ENCODE measurements at regions not wholly inside any gene's neighbourhood (a gene's known extent, or its start where the extent isn't known, plus 50 kb on each side); places are given as distances from the start of the nearest gene placed in this dataset.

DNA sequence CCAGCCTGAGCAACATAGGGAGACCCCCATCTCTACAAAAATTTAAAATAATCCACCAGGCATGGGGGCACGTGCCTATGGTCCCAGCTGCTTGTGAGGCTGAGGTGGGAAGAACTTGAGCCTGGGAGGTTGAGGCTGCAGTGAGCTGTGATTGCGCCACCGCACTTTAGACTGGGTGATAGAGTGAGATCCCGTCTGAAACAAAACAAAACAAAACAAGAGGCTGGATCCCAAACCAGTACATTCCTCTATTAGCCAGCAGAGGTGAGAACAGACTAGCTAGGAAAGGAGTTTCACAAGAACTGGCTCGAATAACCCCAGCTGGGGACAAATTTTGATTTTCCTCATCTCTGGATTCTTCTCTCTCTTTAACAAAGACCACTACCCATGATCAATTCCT, 366.7 kb upstream of the ZFHX3 start:
- H3K36me3 ChIP-seq (ENCODE audit: control insufficient read depth, insufficient read depth, low read length) = no peaks in the 10 kb centered on the region
- H3K27me3 ChIP-seq (ENCODE audit: control insufficient read depth, insufficient read depth, low read length) = no peaks in the 10 kb centered on the region
- DNase-seq (ENCODE audit: low read depth) (no peak), FAIRE-seq (no peak)
- TF ChIP-seq, protein P1, sequence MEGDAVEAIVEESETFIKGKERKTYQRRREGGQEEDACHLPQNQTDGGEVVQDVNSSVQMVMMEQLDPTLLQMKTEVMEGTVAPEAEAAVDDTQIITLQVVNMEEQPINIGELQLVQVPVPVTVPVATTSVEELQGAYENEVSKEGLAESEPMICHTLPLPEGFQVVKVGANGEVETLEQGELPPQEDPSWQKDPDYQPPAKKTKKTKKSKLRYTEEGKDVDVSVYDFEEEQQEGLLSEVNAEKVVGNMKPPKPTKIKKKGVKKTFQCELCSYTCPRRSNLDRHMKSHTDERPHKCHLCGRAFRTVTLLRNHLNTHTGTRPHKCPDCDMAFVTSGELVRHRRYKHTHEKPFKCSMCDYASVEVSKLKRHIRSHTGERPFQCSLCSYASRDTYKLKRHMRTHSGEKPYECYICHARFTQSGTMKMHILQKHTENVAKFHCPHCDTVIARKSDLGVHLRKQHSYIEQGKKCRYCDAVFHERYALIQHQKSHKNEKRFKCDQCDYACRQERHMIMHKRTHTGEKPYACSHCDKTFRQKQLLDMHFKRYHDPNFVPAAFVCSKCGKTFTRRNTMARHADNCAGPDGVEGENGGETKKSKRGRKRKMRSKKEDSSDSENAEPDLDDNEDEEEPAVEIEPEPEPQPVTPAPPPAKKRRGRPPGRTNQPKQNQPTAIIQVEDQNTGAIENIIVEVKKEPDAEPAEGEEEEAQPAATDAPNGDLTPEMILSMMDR (IDR thresholded peaks at IDR 0.05; ENCODE audit: insufficient read depth, low read length, severe bottlenecking) = no peak
- no peak overlapping the region for H3K4me3 ChIP-seq (ENCODE audit: low read depth, low read length)

DNA sequence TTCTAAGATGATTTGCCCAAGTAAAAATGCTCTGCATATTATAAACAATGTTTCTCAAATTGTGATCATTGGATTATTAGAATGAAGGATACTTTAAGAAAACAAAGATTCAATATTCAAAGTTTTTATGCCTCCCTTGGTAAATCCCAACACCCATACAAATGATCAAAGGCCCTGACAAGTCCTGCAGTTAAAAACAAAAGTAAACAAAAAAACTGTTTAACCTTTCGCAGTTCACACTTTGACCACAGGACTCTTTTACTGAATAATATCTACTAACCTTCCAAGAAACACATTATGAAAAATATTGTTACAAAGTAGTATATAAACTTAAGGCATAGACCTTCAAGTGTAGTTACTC, 365.9 kb upstream of the ZFHX3 start:
- Histone ChIP-seq H3K4me3 (ENCODE audit: low read depth, low read length) (no peak overlapping the region), H3K36me3 (ENCODE audit: control insufficient read depth, insufficient read depth, low read length) (no peaks in the 10 kb centered on the region), H3K27me3 (ENCODE audit: control insufficient read depth, insufficient read depth, low read length) (no peaks in the 10 kb centered on the region)
- TF ChIP-seq, protein P1 (IDR thresholded peaks at IDR 0.05; ENCODE audit: insufficient read depth, low read length, severe bottlenecking) = no peak
- FAIRE-seq = no peak
- DNase-seq (ENCODE audit: low read depth) = no peak

DNA sequence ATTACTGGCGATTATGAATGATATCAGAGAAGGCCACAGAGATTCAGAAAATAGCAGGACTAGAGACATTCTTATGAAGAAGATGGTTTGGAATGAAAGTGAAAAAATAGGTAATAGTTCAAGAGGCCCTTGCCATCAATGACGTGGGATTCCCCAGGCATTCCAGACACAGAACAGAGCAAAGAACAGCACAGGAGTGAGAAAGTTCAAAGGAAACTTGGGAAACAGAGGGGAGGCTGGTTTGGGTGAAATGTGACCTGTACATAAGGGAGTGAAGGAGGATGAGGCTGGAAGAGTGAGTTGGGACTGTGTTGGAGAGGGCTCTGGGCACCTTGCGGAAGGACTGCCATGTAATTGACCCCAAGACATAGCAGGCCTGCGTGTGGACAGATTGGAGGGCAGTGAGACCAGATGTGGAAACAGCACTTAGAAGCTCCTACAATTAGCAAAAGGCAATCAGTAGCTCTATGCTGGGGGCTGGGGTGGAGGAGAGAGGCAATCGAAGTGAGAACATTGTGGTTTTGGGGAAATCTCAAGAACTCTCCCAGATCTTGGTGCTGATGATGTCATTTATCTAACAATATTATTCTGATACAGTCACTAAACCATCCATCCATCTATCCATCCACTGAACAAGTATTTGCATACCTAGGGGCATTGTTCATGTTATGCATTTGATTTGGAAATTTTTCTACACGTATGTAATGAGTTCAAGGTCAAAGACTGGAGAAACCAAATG, 365.3 kb upstream of the ZFHX3 start:
- no peaks in the 10 kb centered on the region for H3K27me3 ChIP-seq (ENCODE audit: control insufficient read depth, insufficient read depth, low read length)

DNA sequence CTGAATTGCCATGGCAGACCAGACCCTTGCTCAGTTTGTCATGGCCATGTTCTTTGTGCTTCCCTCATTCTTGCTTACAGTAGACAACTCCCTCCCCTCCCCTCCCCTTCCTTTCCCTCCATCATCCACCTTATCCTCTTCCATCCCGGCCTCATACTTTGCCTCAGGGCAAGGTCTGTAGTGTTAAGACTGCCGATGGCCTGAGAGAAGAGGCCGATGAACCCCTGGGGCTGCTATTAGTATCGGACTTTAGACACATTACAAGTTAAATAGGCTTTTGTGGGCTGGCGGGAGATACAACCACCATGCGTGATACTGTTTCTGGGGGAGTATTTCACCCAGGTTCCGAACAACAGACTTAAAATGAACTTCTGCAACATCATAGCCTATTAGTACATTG, 364.5 kb upstream of the ZFHX3 start:
- FAIRE-seq (no peak), DNase-seq (ENCODE audit: low read depth) (no peak)
- TF ChIP-seq, protein P1 (IDR thresholded peaks at IDR 0.05; ENCODE audit: insufficient read depth, low read length, severe bottlenecking) = no peak
- H3K4me3 ChIP-seq (ENCODE audit: low read depth, low read length) = no peak overlapping the region
- H3K36me3 ChIP-seq (ENCODE audit: control insufficient read depth, insufficient read depth, low read length) = no peaks in the 10 kb centered on the region
- no peaks in the 10 kb centered on the region for H3K27me3 ChIP-seq (ENCODE audit: control insufficient read depth, insufficient read depth, low read length)

More for the DNA sequence above, 365.3 kb upstream of the ZFHX3 start:
- Histone ChIP-seq H3K4me3 (ENCODE audit: low read depth, low read length) (no peak overlapping the region), H3K36me3 (ENCODE audit: control insufficient read depth, insufficient read depth, low read length) (no peaks in the 10 kb centered on the region)
- TF ChIP-seq, protein P1 (IDR thresholded peaks at IDR 0.05; ENCODE audit: insufficient read depth, low read length, severe bottlenecking) = no peak
- FAIRE-seq = no peak
- no peak for DNase-seq (ENCODE audit: low read depth)

DNA sequence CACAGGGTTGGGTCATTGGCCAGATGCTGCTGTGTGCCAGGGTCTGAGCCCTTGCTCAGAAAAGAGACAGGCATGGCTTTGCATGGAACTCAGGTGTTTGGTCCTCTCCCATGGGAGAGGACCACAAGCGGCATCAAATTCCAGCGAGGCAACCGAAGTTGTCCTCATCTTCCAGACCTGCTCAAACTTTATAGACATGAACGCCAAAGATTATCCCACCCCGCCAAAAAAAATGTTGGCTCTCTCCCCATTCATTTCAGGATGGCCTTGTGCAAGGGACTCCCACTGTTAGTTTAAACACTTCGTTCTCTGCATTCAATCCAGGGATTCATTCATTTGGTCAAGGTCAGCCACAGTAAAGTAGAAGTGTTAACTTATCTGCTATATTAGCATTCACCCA, 360.8 kb upstream of the ZFHX3 start:
- DNase-seq (ENCODE audit: low read depth) = no peak
- FAIRE-seq = no peak
- Histone ChIP-seq H3K27me3 (ENCODE audit: control insufficient read depth, insufficient read depth, low read length) (no peaks in the 10 kb centered on the region), H3K36me3 (ENCODE audit: control insufficient read depth, insufficient read depth, low read length) (no peaks in the 10 kb centered on the region), H3K4me3 (ENCODE audit: low read depth, low read length) (no peak overlapping the region)
- TF ChIP-seq, protein P1 (IDR thresholded peaks at IDR 0.05; ENCODE audit: insufficient read depth, low read length, severe bottlenecking) = no peak

DNA sequence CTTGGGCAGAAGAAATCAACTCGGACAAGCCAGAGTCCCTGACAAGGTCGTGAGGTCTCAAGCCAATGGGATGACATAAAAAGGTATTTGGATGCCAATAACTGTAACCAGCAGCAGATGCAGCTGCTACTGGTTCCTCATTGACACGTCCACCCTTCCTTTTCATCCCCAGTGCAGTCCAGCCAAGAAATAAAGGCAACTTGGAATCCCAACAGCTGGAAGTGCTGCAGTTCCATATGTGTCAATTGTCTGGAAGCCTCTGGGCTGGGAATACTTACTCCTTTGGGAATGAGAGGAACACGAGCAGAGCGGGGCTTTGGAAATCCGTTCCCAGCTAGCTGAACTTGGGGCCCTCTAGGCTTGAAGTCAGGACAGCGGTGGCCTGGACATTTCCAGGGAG, 360.4 kb upstream of the ZFHX3 start:
- TF ChIP-seq, protein P1 (IDR thresholded peaks at IDR 0.05; ENCODE audit: insufficient read depth, low read length, severe bottlenecking) = no peak
- DNase-seq (ENCODE audit: low read depth) (no peak), FAIRE-seq (no peak)
- Histone ChIP-seq H3K36me3 (ENCODE audit: control insufficient read depth, insufficient read depth, low read length) (no peaks in the 10 kb centered on the region), H3K4me3 (ENCODE audit: low read depth, low read length) (no peak overlapping the region), H3K27me3 (ENCODE audit: control insufficient read depth, insufficient read depth, low read length) (no peaks in the 10 kb centered on the region)
